NCI-H2107 (cell line): ENCODE measurements at regions not wholly inside any gene's neighbourhood (a gene's known extent, or its start where the extent isn't known, plus 50 kb on each side); places are given as distances from the start of the nearest gene placed in this dataset.

Source experiments
- DNase-seq: peaks from one replicate; lab custom pipeline; 2025; lab: John Stamatoyannopoulos, UW

- DNase-seq, result no peak
These were observed 1180.2 kb upstream of the ADGRL3 start for GRCh38 chr4:60019946-60020345.

GRCh38 chr4:60020389-60020788 is 1179.7 kb upstream of the ADGRL3 start:
- DNase-seq, result no peak

GRCh38 chr4:60033826-60034225 is 1166.3 kb upstream of the ADGRL3 start:
- DNase-seq, result no peak

- no peak for DNase-seq
These were observed 1165.8 kb upstream of the ADGRL3 start for GRCh38 chr4:60034361-60034760.

- DNase-seq, result no peak
These were observed 1160.2 kb upstream of the ADGRL3 start for GRCh38 chr4:60039908-60040307.

- no peak for DNase-seq
These were observed 1157.9 kb upstream of the ADGRL3 start for GRCh38 chr4:60042231-60042652.

- DNase-seq, result no peak
These were observed 1157.2 kb upstream of the ADGRL3 start for GRCh38 chr4:60042941-60043340.

GRCh38 chr4:60078984-60079383 is 1121.1 kb upstream of the ADGRL3 start:
- no peak for DNase-seq

GRCh38 chr4:60081839-60082238 is 1118.3 kb upstream of the ADGRL3 start:
- DNase-seq, result no peak

- DNase-seq, result no peak
These were observed 1111.2 kb upstream of the ADGRL3 start for GRCh38 chr4:60088807-60089486.

- DNase-seq, result no peak
These were observed 1110.4 kb upstream of the ADGRL3 start for GRCh38 chr4:60089546-60090273.

GRCh38 chr4:60096676-60097075 is 1103.5 kb upstream of the ADGRL3 start:
- no peak for DNase-seq

GRCh38 chr4:60116592-60116991 is 1083.5 kb upstream of the ADGRL3 start:
- DNase-seq, result no peak

- DNase-seq, result no peak
These were observed 1082.3 kb upstream of the ADGRL3 start for GRCh38 chr4:60117726-60118323.

- no peak for DNase-seq
These were observed 1077.3 kb upstream of the ADGRL3 start for GRCh38 chr4:60122820-60123219.

- DNase-seq, result no peak
These were observed 1071.2 kb upstream of the ADGRL3 start for GRCh38 chr4:60128888-60129287.

- DNase-seq, result no peak
These were observed 1070.4 kb upstream of the ADGRL3 start for GRCh38 chr4:60129740-60130139.

GRCh38 chr4:60133375-60133774 is 1066.8 kb upstream of the ADGRL3 start:
- no peak for DNase-seq

- no peak for DNase-seq
These were observed 1066.0 kb upstream of the ADGRL3 start for GRCh38 chr4:60134099-60134498.

GRCh38 chr4:60155088-60155487 is 1045.0 kb upstream of the ADGRL3 start:
- no peak for DNase-seq

- no peak for DNase-seq
These were observed 1027.0 kb upstream of the ADGRL3 start for GRCh38 chr4:60173103-60173502.

GRCh38 chr4:60173718-60174117 is 1026.4 kb upstream of the ADGRL3 start:
- no peak for DNase-seq

- DNase-seq, result no peak
These were observed 1024.9 kb upstream of the ADGRL3 start for GRCh38 chr4:60175241-60175640.
